Thoracic aorta (tissue), 2 donors: ENCODE measurements at regions not wholly inside any gene's neighbourhood (a gene's known extent, or its start where the extent isn't known, plus 50 kb on each side); places are given as distances from the start of the nearest gene placed in this dataset.

Source experiments
- ATAC-seq: fragments of 150-250 bp; one replicate; pipeline ENCODE4 v1.8.0; 2017; ENCODE audit warnings: low read depth; ENCODE audit not compliant: insufficient number of reproducible peaks, low FRiP score
- DNase-seq: peaks from one replicate; pipeline ENCODE4 v3.0.0-alpha.2; 2020; ENCODE audit warnings: low spot score
- H3K27ac ChIP-seq, 2 donors: fragments of 200-600 bp; sonication (generic); 1 replicate in 1 of 2; 2 replicates in 1 of 2; pipeline ENCODE4 v1.5.1; 2016; ENCODE audit warnings: mild to moderate bottlenecking in 2 of 2, moderate library complexity in 2 of 2
- H3K27me3 ChIP-seq: fragments of 200-600 bp; sonication (generic); replicated peaks from 2 replicates; pipeline ENCODE4 v1.6.0; 2016; ENCODE audit warnings: mild to moderate bottlenecking; ENCODE audit not compliant: insufficient read depth
- H3K36me3 ChIP-seq: fragments of 200-600 bp; sonication (generic); one replicate; pipeline ENCODE4 v1.5.1; 2016
- H3K4me1 ChIP-seq, 2 donors: fragments of 200-600 bp; sonication (generic); 1 replicate in 1 of 2; 2 replicates in 1 of 2; pipeline versions ENCODE4 v1.5.1 to v1.6.0; 2016; ENCODE audit warnings: low read depth in 2 of 2, mild to moderate bottlenecking in 1 of 2; ENCODE audit not compliant: control insufficient read depth in 1 of 2
- H3K4me3 ChIP-seq: fragments of 200-600 bp; sonication (generic); 2 replicates; pipeline ENCODE4 v1.5.1; 2016; ENCODE audit warnings: mild to moderate bottlenecking
- H3K9me3 ChIP-seq: fragments of 200-600 bp; sonication (generic); 2 replicates; pipeline ENCODE4 v1.5.1; 2016
- TF ChIP-seq, protein P1 (sequence below): fragments of 200-600 bp; sonication (generic); IDR thresholded peaks from one replicate; pipeline ENCODE4 v1.5.1; 2019; ENCODE audit warnings: antibody characterized with exemption

DNA sequence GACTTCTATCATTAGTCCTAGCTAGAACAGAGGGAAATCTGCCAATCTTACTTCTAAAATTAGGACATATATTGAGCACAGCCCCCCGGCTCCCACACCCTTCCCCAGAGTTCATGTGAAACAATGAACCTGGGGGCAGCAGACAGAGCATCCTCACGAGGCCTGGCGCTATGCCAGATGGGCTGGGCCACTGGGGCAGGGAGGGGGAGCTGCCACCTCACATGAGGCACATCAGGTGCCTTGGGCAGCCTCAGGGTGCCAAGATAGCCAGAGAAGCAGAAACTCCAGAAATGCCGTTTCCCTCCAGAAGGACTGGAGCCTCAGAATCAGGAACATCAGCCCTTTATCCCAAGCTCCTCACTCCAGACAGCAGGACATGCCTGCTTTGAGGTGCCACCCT, 92.8 kb upstream of the LANCL2 start:
- Histone ChIP-seq H3K4me3 (no peak overlapping the region), H3K9me3 (no peaks in the 10 kb centered on the region), H3K27me3 (no peaks in the 10 kb centered on the region), H3K36me3 (no peaks in the 10 kb centered on the region), H3K27ac (no peak overlapping the region), H3K4me1 (no peaks in the 10 kb centered on the region)
- TF ChIP-seq, protein P1, sequence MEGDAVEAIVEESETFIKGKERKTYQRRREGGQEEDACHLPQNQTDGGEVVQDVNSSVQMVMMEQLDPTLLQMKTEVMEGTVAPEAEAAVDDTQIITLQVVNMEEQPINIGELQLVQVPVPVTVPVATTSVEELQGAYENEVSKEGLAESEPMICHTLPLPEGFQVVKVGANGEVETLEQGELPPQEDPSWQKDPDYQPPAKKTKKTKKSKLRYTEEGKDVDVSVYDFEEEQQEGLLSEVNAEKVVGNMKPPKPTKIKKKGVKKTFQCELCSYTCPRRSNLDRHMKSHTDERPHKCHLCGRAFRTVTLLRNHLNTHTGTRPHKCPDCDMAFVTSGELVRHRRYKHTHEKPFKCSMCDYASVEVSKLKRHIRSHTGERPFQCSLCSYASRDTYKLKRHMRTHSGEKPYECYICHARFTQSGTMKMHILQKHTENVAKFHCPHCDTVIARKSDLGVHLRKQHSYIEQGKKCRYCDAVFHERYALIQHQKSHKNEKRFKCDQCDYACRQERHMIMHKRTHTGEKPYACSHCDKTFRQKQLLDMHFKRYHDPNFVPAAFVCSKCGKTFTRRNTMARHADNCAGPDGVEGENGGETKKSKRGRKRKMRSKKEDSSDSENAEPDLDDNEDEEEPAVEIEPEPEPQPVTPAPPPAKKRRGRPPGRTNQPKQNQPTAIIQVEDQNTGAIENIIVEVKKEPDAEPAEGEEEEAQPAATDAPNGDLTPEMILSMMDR, result no peak
- ATAC-seq (no peak), DNase-seq (no peak)

GRCh38 chr7:55273186-55273980, 91.8 kb upstream of the LANCL2 start:
- DNase-seq (no peak), ATAC-seq (no peak)
- H3K9me3 ChIP-seq, result no peaks in the 10 kb centered on the region
- H3K27ac ChIP-seq, result no peak overlapping the region
- no peak overlapping the region for H3K4me3 ChIP-seq
- no peaks in the 10 kb centered on the region for H3K36me3 ChIP-seq
- H3K27me3 ChIP-seq, result no peaks in the 10 kb centered on the region
- H3K4me1 ChIP-seq, result no peaks in the 10 kb centered on the region
- TF ChIP-seq, protein P1, result no peak

- DNase-seq (no peak), ATAC-seq (no peak)
- TF ChIP-seq, protein P1, result no peak
- Histone ChIP-seq H3K9me3 (no peaks in the 10 kb centered on the region), H3K4me1 (no peaks in the 10 kb centered on the region), H3K4me3 (no peak overlapping the region), H3K27ac (no peak overlapping the region), H3K27me3 (no peaks in the 10 kb centered on the region), H3K36me3 (no peaks in the 10 kb centered on the region)
Measured at GRCh38 chr7:55274156-55274555, 91.0 kb upstream of the LANCL2 start.

- DNase-seq (no peak), ATAC-seq (no peak)
- no peaks in the 10 kb centered on the region for H3K9me3 ChIP-seq
- H3K4me1 ChIP-seq, result no peaks in the 10 kb centered on the region
- TF ChIP-seq, protein P1, result no peak
- H3K36me3 ChIP-seq, result no peaks in the 10 kb centered on the region
- no peak overlapping the region for H3K27ac ChIP-seq
- no peaks in the 10 kb centered on the region for H3K27me3 ChIP-seq
- no peak overlapping the region for H3K4me3 ChIP-seq
Measured at GRCh38 chr7:55275291-55276200, 89.6 kb upstream of the LANCL2 start.

- Histone ChIP-seq H3K9me3 (no peaks in the 10 kb centered on the region), H3K36me3 (no peaks in the 10 kb centered on the region), H3K4me1 (no peaks in the 10 kb centered on the region), H3K27ac (no peak overlapping the region), H3K4me3 (no peak overlapping the region), H3K27me3 (no peaks in the 10 kb centered on the region)
- ATAC-seq (no peak), DNase-seq (no peak)
- TF ChIP-seq, protein P1, result no peak
Measured at GRCh38 chr7:55276572-55277295, 88.4 kb upstream of the LANCL2 start.
